ENCODE measurements at regions not wholly inside any gene's neighbourhood (a gene's known extent, or its start where the extent isn't known, plus 50 kb on each side); places are given as distances from the start of the nearest gene placed in this dataset.

GRCh38 chr11:69908511-69909220 is 89.5 kb upstream of the FGF3 start:
- H3K4me3 ChIP-seq: no peak overlapping the region
- peaks cover 20% of the 10 kb centered on the region for H3K4me1 ChIP-seq
- 56% methylated on average over 19 of the region's 19 CpGs for WGBS (ENCODE audit: missing lambda C conversion rate)
- no peak overlapping the region for H3K27ac ChIP-seq
- ChIA-PET POLR2A (no interaction called here), CTCF (interaction anchor here (0.6 to 10.5 kb wide), 24 partner anchors 7 to 294 kb away, joined by 3 to 233 read pairs (median 6); partner anchors contain the start of genes FADD and FGF19)
- no peak for DNase-seq (ENCODE audit: low read depth in 1 of 2, low spot score in 1 of 2)
- no peak for FAIRE-seq
- TF ChIP-seq RAD21 (conservative IDR thresholded peaks at IDR 0.05 in 1 of 2, IDR thresholded peaks at IDR 0.05 in 1 of 2): no peak
- TF ChIP-seq ZC3H11A (IDR thresholded peaks at IDR 0.05): no peak
- no peak for TF ChIP-seq E2F6 (IDR thresholded peaks at IDR 0.05; ENCODE audit: borderline replicate concordance, low read depth)
- no peak for TF ChIP-seq RCOR1 (IDR thresholded peaks at IDR 0.05; ENCODE audit: low read depth, low read length)
- TF ChIP-seq ZNF302 (CRISPR knock-in tag; IDR thresholded peaks at IDR 0.05): no peak
- no peak for TF ChIP-seq BHLHE40 (IDR thresholded peaks at IDR 0.05; ENCODE audit: low read depth, low read length)
- no peak for TF ChIP-seq CHD2 (IDR thresholded peaks at IDR 0.05; ENCODE audit: low read length, partially characterized antibody)
- TF ChIP-seq USF2 (IDR thresholded peaks at IDR 0.05): no peak
- TF ChIP-seq SMC3 (IDR thresholded peaks at IDR 0.05): no peak
- TF ChIP-seq REST (IDR thresholded peaks at IDR 0.05): no peak
- no peak for TF ChIP-seq SREBF2 (IDR thresholded peaks at IDR 0.05)
- no peak for TF ChIP-seq BCL3 (IDR thresholded peaks at IDR 0.05)
- TF ChIP-seq POLR2AphosphoS2 (conservative IDR thresholded peaks at IDR 0.05; ENCODE audit: low read length): no peak
- TF ChIP-seq FOSB (CRISPR knock-in tag; IDR thresholded peaks at IDR 0.05): no peak
- TF ChIP-seq HMGXB4 (CRISPR knock-in tag; IDR thresholded peaks at IDR 0.05; ENCODE audit: borderline replicate concordance): no peak
- TF ChIP-seq ZFP36 (IDR thresholded peaks at IDR 0.05; ENCODE audit: borderline replicate concordance, partially characterized antibody): no peak
- no peak for TF ChIP-seq HOXB13 (CRISPR knock-in tag; IDR thresholded peaks at IDR 0.05; ENCODE audit: low read depth)
- no peak for TF ChIP-seq CHD4 (IDR thresholded peaks at IDR 0.05; ENCODE audit: borderline replicate concordance)
- H3K4me2 ChIP-seq: no peak overlapping the region
- ATAC-seq: no peak
- no peaks in the 10 kb centered on the region for H3K9me3 ChIP-seq

All from A549 (cell line).